CD4-positive, alpha-beta T cell treated with Interleukin-15 for 1 hour (primary cell): ENCODE measurements at regions not wholly inside any gene's neighbourhood (a gene's known extent, or its start where the extent isn't known, plus 50 kb on each side); places are given as distances from the start of the nearest gene placed in this dataset.
"Not testable (repeated sequence)": the region's sequence is repeated elsewhere in the genome, so short reads cannot be mapped to it uniquely, and the experiment has no call there.

ENCODE experiments used
- DNase-seq: peaks from one replicate; pipeline ENCODE4 v3.0.0-alpha.2; 2020

DNA sequence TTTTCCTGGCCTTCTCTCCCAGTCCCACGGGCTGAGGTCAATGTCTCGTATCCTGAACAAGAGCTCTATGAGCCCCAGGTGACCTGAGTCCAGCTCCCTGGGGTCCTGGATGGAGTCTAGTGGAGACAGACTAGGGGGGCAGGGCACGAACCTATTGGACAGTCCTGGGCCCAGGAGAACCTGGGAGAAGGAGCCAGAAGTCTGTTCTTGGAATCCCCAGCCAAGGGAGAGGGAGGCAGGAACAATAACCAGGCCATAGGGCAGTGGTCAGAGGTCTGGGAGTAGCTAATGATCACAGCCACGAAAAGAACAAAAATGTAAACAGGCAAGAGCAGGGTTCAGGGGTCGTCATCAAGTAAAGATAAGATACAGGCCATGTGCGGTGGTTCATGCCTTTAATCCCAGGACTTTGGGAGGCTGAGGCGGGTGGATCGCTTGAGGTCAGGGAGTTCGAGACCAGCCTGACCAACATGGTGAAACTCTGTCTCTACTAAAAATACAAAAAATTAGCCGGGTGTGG is 60.8 kb downstream of the COPRS start:
- no peak for DNase-seq

DNA sequence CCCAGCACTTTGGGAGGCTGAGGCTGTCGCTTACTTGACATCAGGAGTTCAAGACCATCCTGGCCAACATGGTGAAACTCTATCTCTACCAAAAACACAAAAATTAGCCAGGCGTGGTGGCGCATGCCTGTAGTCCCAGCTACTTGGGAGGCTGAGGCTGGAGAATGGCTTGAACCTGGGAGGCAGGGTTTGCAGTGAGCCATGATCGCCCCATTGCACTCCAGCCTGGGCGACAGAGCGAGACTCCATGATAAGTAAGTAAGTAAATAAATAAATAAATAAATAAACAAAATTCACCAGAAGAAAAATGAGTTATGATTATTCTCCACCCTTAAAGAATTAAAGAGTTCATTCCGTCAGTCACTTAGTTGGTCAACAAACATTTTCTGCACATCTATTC is 63.1 kb downstream of the COPRS start:
- not testable (repeated sequence) for DNase-seq

DNA sequence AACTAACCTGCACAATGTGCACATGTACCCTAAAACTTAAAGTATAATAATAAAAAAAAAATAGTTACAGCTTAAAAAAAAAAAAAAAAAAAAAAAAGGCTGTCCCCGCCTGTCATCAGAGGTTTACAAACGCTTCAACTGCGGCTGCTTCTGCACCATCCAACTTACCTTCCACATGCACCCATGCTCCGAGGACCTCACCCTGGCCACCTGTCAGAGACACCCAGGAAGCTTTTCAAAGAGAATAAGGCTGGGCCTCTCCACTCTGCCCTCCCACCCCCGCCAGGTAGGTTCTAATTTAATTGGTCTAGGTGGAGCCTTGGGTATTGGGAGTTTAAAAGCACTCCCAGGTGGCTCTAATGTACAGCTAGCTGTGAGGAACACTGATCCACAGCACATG is 64.9 kb downstream of the COPRS start:
- no peak for DNase-seq

DNA sequence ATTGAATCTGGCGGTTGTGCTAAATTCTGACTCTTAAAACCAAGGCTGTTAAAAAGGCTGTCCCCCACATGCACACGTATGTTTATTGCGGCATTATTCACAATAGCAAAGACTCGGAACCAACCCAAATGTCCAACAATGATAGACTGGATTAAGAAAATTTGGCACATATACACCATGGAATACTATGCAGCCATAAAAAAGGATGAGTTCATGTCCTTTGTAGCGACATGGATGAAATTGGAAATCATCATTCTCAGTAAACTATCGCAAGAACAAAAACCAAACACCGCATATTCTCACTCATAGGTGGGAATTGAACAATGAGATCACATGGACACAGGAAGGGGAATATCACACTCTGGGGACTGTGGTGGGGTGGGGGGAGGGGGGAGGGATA is 65.4 kb downstream of the COPRS start:
- not testable (repeated sequence) for DNase-seq

DNA sequence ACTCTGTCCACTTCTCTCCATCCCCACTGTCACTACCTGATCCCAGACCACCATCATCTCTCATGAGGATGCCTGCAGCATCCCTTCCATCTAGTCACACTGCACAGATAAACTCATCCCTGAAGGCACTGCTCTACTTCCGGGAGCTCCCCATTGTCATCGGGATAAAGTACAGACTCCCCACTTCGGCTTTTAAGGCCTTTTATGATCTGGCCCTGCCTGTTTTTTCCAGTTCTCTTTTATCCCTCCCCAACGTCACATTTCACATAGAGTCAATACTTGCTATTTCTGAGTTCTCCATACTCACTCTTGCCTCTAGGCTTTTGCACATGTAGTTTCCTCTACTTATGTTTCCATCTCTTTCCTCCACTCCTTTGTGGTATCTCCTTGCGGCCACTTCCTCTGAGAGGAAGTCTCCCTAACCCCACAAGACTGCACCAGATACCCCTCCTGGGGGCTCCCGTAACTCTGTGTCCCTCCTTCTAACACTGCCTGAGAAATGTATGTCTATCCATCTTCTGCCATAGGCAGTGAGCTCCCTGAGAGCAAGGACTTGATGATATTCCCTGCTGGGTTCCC is 66.9 kb downstream of the COPRS start:
- DNase-seq: no peak

DNA sequence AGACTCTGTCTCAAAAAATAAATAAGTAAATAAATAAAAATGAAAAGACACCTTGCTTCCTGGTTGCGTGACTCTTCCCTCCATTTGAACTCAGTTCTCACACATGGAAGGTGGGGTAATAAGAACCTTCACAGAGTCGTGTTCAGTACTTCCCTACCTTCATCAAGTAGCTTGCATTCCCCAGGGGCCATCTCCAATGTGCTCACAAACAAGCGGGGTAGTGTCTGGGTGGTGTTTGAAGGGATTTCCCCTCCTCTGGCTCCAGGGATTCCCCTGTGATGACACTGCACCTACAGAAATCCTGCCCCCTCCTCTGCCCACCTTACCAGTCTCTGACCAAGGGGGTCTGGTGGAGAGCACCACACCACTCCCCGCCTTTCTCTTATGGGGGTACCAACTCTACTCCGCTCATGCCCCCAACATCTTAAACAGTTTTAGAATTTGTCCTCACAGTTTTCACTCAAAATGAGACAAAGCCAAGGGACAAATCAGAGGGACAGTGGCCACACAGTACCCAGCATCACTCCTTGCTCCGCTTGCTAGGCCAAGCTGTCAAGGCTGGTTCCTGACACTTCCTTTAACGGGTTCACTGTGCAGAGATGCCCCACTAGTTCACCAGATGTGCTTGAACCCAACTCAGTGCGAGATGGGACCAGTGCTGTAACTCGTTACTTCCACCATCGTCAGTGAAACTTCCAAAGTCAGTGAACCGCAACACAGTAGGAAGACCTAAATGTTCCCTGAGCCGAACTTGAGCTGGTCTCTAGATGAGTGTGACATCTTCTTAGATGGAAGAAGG is 69.1 kb downstream of the COPRS start:
- DNase-seq: no peak

DNA sequence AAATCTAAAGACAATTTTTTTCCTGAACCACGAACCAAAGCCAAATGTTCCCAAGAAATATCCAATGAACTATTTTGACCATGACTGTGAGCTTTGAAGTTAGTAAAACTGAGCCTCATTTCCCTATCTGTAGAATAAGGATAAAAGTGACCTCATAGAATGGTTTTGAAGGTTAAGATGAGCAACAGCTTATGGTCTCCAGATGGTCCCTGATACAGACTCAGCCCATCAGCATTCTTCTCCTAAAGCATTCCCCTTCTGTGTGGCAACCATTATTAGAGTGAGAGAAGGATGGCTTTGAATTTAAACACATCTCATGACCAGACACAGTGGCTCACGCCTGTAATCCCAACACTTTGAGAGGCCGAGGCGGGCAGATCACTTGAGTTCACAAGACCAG is 70.1 kb downstream of the COPRS start:
- no peak for DNase-seq

DNA sequence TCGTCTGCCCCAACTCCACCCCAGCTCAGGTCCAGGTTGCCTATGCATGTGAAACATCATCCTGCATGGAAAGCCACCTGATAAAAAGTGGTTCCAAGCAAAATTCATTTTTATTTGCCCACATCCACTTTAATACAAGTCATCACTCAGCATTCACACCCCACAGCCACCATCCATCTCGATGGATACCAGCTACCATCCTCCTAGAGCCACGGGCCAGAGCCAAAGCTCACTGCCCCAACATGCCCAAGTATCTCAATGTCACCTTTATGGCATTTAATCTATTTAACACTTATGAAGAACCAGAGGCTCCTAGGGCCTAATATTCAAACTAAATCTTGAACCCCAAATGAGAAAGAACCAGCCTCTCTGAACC is 70.5 kb downstream of the COPRS start:
- no peak for DNase-seq

DNA sequence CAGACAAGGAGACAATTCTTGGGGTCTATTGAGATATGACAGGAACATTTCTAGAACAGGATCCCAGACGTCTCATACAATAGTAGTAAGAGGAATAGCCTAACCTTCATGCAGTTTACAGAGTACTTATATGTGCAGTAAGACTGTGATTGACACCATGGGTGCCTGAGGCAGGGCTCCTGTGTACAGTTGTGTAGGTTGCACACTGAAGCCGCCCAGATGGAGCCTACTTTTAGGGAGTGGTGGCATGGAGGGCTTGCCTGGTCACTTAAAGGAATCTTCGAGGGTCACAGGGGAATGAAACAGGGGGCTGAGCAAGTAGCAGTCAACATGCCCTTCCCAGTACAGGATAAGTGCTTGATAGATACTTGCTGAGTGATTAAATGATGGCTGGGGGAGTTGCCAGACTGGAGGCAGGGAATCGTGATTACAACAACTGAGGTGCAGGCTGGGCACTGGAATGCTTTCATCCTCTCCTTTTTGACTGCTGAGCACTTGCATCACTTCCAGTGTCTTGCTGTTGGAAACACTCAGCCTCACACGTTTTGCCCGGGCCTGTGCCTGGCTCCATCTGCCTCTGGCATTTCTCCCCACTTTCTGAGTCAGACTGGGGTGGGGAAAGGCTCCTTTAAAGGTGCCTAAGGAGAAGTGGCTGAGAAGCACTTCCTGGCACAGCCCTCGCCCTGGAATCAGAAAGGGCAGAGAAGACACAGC is 71.0 kb downstream of the COPRS start:
- DNase-seq: no peak

DNA sequence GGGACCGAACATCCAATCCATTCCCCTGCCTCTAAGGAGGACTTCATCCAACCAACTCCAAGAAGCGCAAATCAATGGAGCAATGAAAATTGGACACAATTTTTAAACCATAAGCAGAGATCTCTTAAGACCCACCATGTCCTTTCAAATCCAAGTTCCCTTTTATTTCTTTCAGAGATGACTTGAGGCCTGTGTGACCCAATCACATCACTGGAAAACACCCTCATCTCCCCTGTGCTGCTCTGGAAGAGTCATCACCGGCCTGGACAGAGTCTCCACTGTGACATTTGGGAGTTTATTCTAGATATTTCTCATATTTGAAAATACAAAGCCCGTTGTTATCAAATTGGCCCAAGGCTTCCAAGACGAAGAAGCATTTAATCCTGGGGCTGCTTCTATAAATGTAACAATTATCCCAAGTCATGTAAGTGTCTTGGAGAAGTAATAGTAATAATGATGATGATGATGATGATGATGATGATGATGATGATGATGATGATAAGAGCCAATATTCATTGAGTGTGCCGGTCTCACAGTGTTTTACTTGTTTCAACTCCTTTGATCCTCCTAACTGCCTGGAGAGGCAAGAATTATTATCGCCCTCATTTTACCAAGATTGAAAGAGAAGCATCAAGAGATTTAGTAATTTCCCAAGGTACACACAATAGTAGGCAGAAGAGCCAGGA is 72.1 kb downstream of the COPRS start:
- DNase-seq: no peak

DNA sequence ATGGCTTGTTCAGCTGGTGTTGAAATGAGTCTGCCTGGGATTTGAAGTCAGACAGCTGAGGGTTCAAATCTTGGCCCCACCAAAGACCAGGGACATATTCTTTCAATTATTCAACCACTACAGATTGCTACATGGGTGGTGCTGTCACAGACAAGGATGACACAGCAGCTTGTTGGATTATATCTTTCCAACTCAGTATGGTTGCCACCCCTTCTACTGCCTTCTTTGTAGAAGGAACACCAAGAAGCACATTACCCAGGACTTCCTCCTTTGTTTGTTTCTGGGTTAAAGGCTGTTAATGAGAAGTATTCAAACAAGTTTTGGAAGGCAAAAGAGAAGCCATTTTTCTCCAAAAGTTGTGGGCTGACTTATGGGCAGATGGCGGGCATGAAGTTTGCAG is 78.6 kb downstream of the COPRS start:
- no peak for DNase-seq

DNA sequence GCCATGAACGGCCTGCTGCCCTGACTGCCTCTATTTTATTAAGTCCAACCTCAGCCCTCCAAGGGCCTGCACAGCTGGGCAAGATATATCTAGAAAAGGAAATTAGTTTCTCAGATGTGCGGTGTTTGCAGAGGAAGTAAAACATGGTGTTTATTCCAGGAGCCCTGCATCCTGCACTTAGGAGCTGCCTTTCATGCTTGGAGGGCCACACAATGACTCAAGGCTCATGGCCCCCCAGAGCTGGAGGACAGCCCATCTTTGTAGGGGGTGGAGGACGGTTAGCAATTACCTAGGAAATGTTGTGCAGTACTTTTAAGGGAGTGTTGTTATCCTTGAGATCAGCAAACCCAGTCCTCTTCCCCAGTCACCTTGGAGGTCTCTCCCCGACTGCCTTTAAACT is 80.5 kb downstream of the COPRS start:
- DNase-seq: no peak

DNA sequence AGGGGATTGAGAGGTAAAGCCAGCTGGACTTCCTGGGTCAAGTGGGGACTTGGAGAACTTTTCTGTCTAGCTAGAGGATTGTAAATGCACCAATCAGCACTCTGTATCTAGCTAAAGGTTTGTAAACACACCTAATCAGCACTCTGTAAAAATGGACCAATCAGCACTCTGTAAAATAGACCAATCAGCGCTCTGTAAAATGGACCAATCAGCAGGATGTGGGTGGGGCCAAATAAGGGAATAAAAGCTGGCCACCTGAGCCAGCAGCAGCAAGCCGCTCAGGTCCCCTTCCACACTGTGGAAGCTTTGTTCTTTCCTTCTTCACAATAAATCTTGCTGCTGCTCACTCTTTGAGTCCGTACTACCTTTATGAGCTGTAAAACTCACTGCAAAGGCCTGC is 87.7 kb downstream of the COPRS start:
- DNase-seq: not testable (repeated sequence)

DNA sequence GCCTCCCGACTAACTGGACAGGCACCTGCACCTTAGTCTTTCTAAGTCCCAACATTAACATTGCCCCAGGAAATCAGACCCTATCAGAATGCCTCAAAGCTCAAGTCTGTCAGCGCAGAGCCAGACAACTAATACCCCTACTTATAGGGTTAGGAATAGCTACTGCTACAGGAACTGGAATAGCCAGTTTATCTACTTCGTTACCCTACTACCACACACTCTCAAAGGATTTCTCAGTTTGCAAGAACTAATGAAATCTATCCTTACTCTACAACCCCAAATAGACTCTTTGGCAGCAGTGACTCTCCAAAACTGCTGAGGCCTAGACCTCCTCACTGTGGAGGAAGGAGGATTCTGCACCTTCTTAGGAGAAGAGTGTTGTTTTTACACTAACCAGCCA is 88.5 kb downstream of the COPRS start:
- not testable (repeated sequence) for DNase-seq

DNA sequence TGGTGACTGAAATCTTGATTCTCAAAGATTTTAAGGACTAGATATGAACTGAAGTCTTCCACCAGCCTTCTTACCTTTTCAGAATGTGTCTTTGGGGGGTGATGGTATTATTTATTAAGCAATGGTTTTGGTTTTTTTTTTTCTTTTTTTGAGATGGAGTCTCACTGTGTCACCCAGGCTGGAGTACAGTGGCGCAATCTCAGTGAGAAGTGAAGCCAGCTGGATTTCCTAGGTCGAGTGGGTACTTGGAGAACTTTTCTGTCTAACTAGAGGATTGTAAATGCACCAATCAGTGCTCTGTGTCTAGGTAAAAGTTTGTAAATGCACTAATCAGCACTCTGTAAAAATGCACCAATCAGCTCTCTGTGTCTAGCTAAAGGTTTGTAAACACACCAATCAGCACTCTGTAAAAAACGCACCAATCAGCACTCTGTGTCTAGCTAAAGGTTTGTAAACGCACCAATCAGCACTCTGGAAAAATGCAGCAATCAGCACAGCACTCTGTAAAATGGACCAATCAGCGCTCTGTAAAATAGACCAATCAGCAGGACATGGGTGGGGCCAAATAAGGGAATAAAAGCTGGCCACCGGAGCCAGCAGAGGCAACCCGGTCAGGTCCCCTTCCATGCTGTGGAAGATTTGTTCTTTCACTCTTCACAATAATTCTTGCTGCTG is 97.1 kb downstream of the COPRS start:
- DNase-seq: not testable (repeated sequence)

DNA sequence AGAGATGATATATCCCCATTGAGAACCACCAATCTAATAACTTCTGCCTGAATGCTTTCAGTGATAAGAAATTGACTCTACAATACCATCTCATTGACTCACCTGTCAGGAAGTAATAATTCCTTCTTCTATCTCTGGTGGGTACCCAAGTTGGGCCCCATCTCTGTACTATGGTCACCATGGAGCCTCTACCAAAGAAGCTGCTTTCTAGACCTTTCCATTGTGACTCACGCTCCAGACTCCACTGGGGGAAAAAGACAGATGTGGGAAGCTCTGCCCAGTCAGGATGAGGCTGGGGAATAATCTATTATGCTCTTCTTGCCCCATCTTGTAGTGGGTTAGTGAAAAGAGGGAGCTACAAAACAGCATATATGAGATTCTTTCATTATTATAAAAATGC is 100.4 kb downstream of the COPRS start:
- no peak for DNase-seq

DNA sequence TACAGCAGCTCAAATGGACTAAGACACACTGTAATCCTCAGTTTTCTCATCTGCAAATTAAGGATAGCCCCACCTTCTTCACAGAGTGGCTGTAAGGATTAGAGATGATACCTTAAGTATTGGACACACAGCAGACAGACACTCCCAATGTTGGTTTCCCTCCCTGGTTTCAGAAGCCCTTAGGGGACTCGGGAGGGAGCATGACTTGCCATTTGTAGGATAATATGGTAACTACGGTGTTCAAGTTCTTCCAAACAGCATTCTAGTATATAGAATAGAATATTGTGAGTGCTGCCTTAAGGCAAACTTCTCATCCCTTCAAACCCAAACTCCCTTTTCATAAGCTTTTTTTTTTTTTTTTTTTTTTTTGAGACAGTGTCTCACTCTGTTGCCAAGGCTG is 101.9 kb downstream of the COPRS start:
- no peak for DNase-seq

DNA sequence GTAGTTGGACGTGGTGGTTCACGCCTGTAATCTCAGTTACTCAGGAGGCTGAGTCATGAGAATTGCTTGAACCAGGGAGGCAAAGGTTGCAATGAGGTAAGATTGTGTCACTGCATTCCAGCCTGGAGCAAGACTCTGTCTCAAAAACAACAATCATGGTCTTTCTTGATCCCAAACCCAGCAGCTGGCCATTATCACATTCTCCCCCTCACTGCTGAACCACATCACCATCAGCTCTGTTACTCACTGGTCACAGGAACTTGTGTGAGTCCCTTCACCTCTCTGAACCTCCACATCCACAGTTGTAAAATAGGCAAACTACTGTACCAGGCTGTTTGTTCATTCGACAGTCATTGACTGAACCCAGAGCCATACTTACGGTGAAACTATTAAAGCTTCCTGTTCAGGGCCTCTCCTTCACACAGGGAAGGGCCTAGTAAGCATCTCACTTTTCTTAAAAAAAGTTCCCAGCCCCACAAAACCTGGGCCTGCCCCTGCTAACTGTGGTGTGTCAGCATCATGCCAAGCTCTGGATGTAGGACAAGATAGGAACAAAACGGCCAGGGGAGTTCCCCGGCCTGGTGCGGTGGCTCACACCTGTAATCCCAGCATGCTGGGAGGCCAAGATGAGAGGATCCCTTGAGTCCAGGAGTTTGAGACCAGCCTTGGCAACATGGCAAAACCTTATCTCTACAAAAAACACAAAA is 104.7 kb downstream of the COPRS start:
- no peak for DNase-seq

DNA sequence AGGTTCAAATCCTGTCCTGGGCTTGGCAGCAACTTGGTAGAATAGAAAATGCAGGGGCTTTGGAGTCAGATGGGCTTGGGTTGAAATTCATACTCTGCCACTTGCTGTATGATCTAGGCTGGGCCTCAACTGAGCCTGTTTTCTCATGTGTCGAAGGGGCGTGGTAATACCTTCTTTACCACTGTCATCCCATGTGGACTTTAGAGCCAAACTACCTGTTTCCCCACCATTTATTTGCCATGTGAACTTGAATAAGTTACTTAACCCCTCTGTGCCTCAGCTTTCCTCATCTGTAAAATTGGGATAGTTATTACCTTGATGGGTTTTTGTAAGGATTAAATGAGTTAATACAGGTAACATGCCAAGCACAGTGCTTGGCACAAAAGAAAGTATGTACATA is 106.0 kb downstream of the COPRS start:
- DNase-seq: no peak

DNA sequence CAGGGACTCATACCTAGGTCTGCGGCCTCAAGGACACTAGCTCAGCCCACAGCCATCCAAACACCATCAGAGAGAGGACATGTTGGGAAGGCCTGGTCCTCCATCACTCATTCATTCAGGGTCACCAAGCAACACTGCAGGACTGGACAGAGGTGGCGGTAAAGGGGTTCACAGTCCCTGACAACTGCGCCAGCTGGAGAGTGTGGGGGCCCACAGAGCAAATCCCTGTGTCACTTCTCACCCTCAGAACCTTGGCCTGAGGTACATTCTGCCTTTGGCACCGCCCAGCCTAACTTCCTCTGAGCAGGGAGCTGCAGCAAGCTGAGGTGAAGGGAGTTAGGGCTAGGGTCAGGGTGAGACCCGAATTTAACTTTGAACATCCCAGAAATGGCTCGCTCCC is 106.5 kb downstream of the COPRS start:
- DNase-seq: no peak

DNA sequence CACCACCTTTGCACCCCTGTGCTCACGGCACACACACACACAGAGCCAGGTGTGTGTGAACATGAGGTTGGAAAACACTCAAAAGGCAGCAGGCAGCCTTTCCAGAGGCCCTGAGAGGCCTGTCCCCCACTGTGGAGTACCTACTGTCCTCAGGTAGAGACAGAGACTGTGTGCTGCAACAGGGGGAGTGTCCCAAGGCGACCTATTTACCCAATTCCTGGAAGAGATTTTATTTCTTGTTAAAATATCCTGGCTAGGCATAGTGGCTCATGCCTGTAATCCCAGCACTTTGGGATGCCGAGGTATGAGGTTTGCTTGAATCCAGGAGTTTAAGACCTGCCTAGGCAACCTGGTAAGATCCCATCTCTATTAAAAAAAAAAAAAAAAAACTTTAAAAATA is 108.5 kb downstream of the COPRS start:
- DNase-seq: no peak

DNA sequence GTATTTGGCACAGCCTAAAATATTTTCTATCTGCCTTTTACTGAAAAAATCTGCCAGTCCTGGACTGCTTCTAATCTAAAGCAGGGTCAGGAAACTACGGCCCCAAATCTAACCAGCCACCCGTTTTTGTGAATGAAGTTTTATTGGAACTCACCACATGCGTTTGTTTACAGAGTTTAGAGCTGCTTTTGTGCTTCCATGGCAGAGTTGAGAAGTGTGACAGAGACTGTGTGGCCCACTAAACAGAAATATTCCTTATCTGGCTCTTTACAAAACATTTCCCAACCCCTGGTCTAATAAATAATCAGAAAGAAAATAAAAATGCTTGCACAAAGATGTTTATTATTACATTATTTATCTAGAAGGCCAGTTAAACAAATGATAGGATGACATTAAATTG is 110.2 kb downstream of the COPRS start:
- no peak for DNase-seq
